ENCODE measurements at regions not wholly inside any gene's neighbourhood (a gene's known extent, or its start where the extent isn't known, plus 50 kb on each side); places are given as distances from the start of the nearest gene placed in this dataset.

DNA sequence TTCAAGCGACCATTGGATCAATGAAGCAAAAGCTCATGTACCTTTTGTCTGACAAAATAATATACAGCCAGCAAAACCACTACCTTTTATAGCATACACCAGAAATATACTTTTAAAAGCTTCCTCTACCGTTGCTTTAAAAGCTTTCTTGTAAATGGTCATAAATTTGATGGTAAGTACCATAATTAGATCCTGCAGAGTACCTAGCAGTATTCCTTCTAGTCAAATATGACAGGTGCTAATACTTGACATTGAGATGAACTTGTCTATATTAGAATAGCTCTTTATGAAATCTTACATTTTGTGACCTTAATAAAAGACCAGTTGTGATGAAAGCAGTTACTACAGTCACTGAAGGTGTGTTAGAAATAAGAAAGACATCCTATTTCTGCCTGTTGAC lies 340.5 kb upstream of the ANO3 start:
- no peak for DNase-seq

DNA sequence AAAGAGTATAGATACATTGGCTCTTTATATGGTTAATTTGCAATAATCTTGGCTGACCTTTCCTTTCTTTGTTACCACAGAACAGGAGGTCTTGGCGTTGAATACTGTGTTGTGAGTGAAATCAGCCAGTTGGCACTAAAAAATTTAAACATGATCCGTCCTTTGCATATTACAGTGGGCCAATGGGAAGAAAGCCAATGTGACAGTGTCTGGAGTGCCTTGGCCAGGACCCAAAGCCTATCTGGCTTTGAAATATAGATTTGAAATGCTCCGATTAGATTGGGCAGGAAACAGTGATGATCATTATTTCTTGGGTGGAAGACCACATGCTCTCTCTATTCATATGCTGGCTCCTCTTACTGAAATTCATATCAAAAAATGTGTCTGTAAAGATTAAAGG lies 339.6 kb upstream of the ANO3 start:
- no peak for DNase-seq

DNA sequence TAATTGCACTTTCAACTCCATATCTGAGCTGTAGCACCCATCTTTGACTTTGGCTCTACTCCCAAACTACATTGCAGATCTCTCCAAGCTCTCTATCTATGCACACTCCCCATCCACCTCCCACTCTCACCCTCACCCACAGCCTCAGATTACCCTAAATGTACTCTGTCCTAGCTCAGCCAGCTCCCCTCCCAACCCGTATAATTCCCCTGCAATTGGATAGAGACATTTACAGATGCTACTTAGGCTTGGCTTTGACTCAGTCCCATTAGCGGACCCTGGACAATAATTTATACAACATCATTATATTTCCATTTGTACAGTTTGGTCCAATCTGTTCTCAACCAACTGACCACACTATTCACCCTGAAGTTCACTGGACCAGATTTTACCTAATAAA lies 338.9 kb upstream of the ANO3 start:
- DNase-seq = no peak

DNA sequence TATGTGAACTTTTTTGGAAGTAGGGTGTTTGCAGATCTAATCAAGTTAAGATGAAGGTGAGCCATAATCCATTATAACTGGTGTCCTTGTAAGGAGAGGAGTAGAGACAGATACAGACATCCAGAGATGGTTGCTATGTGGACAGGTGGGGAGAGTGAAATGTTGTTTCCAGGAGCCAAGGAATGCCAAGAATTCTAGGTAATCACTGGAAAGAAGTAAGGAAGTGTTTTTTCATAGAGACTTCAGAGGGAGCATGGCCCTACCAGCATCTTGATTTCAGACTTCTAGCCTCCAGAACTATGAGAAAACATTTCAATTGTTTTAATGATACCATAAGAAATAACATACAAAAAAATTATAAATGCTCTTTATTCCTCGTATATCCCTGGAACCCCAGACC lies 320.5 kb upstream of the ANO3 start:
- no peak for DNase-seq

DNA sequence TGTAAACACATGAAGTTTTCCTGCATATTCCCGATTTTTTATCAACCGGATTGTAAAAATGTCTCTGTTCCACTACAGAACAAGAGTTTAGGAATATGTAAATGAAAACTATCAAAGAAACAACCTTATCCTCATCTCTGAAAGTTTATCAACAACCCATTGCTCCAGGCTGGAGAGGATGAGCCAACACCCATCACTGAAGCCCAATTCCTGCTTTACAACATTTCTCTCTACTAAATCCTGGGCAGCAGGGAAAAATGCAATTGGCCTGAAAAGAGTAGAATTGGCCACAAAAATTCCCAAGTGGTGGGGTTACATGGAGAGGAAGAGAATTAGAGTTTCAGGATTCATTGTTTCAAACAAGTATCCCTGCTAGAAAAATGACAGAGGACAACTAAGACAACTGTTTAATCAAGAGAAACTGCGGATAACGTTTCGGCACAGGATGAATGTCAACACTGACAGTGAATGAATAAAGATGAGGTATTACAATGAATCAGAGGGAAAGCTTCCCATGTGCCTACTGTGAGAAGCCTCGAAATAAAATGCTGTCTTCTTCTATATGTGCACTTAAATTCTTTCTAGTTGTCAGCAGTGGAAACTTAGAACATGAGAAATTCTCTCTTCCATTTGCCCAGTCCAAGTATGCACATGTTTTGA lies 317.3 kb upstream of the ANO3 start:
- no peak for DNase-seq

DNA sequence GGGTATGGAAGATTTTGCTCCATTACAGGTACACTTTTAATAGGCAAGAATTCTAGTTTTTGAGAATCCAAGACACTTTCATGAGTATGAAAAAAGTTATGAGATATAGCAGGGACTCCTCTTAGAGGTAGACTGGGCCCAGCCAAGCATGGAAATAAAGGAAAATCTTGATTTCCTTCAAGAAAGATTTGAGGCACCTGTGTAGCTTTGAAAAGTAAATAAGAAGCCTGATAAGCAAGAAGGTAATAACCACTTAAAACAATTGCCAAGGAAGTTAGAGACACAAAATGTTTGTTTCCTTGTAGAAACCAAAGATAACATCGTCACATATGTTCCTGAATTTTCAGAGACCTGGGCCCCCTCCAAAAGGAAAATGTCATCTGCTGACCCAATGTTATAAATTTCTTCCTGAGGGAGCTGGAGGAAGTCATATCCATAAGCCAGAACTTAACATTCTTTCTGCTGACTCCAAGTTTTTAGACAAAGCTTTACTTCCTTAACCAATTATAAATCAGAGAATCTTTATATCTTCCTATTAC lies 314.5 kb upstream of the ANO3 start:
- no peak for DNase-seq

DNA sequence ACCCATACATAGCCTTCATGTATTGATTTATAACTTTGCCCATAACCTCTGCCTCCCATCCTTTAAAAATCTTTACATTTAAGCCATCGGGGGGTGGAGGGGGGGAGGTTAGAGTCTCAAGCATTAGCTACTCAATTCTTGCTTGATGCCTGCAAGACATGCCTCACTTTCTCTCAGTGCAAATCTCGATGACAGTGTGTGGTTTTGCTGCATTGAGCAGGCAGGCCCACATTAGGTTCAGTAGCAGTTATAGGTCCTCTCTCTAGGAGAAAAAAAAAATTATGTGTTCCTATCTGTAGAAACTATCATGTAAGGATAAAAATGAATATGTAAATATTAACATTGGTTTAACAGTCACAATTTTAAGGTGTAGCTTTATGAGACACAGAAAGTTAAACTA lies 314.0 kb upstream of the ANO3 start:
- DNase-seq = no peak

DNA sequence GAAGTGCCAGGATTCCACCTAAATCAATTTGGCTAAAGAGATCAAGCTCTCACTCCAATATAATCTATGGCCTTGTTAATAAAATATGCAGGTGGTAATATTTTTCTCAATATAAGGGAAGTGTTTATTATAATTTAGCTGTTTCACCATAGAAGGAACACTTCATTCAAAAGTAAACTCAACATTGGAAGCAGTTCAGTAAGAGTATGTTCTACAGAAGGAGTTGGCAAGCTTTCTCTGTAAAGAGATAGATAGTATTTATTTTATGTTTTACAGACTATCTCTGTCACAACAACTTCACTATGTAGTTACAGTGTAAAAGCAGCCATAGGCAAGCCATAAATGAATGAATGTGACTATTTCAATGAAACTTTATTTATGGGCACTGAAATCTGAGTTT lies 313.6 kb upstream of the ANO3 start:
- no peak for DNase-seq

DNA sequence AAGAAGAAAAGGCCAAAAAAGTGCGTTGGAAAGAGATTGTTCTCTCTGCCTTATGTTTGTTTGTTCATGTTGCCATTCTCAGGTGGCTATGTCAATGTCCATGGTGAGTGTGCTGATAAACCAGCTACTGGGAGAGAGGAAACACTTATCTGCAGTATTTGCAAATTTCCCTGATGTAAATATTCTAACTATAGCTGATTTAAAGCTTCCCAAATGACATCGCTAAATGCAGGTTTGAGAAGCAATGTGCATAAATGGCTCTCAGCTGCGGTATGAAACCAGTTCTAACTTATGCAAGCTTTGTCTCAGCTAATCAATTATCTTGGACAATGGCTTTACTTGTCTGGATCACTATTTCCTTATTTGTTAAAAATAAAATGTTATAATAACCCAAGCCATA lies 312.5 kb upstream of the ANO3 start:
- DNase-seq = no peak

DNA sequence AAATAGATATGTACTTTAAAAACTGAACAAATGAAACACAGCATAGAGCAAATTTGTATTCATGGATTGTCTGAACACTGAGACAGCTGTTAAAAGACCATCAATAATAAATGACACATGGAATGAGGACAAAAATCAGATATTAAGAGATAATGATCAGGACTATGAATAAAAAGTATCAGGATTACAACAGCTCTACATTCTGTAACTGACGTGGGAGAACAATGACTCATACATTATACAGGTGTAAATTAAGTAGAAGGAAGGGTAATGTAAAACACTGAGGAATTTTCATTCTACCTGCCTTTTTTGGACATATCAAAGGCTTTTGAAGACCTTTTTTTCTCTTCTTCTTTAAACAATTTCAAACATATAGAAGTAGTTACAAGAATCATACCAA lies 310.9 kb upstream of the ANO3 start:
- no peak for DNase-seq

DNA sequence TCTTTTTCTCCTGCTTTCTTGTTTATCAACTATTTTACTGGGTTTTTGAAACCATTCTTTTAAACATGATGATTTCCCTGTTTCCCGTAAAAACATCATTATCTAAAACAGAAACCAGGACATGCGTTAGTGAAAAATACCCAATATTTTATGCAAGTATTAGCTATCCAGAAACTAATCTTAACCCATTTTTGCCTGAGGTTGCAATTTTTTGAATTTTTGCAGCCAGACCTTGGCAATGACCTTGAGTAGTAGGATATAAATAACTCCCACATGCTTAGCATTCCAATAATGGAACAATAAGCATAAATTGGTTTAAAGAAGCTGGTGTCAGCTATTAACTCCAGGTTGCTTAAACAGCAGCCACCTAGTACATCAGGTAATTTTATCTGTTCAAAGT lies 308.9 kb upstream of the ANO3 start:
- no peak for DNase-seq

DNA sequence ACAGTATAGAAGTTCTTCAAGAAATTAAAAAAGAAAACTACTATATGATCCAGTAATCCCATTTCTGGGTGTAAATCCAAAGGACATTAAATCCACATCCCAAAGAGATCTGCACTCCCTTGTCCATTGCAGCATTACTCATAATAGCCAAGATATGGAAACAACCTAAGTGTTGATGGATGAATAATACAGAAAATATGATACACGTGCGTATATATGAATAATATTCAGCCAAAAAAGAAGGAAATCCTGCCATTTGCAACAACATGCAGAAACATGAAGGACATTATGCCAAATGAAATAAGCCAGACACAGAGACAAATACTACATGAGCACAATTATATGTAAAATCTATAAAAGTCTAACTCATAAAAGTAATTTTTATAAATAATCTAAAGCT lies 306.3 kb upstream of the ANO3 start:
- DNase-seq = no peak

DNA sequence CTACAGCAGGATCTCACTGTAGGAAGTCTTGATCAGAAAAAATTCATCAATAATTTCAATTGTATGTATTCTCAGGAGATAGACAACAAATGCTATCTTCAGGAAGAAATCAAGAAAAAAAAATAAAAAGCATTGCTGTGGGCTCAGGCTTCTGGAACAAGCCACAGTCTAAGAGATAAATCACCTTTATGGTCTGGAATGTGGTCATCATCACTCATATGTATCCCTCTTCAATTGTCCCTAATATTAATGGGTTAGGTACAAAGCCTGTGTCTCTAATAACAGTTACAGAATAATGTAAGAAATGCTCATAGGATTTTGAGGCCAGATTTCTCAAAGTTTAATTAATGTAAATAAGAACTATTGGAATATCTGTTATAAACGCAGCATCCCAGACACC lies 305.9 kb upstream of the ANO3 start:
- DNase-seq = no peak

DNA sequence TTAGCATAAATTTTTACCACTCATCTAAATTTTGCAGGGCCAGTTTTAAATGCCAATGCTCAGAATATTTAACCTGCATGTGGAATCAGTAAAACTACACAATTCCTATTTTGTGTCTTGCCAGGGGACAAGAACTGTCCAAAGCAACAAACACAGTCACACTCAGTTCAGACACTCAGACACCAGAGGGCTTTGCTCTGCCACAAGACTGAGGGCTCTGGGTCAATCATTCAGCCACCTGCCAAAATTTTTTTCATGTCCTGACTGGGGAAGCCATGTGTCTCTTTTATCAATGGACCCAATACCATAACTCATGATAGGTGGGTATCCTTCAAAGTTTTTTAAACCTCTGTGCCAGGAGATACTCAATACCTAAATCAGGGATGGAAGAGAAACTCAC lies 304.0 kb upstream of the ANO3 start:
- no peak for DNase-seq

DNA sequence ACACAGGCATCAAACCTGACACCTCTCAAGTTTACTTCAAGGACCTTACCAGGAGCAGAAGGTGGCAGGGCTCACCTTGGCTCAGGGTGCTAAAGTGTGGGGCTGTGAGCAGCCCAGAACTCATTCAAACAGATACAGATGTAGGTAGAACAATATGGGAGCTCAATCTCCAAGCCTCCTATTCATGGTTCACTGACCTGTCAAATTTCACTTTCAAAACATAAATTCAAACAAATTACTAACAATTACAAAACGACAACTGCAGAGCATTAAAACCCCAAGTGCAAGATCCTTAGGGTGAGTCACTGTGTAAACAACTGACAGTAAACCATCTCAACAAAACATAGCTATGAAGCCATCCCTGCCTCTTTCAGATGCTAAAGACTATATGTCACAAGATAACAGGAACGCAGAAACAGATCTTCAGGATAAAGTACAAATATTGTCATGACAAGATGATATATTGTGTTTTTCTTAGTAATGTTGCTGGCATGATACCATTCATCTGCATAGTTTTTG lies 303.5 kb upstream of the ANO3 start:
- no peak for DNase-seq

DNA sequence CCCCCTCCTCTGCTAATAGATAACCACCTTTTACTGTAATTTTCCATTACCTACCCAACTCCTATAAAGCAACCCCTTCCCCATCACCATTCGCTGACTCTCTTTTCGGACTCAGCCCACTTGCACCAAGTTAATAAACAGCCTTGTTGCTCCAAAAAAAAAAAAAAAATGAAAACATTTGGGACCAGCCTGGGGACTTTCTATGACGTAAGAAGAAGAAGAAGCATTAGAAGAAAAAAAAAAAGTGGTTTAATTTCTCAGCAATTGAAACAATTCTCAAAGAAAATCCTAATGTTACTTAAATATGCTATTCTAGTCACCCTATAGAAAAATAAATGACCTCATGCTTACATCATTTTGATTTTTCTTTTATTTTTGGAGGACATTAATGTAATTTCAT lies 301.5 kb upstream of the ANO3 start:
- DNase-seq = no peak

DNA sequence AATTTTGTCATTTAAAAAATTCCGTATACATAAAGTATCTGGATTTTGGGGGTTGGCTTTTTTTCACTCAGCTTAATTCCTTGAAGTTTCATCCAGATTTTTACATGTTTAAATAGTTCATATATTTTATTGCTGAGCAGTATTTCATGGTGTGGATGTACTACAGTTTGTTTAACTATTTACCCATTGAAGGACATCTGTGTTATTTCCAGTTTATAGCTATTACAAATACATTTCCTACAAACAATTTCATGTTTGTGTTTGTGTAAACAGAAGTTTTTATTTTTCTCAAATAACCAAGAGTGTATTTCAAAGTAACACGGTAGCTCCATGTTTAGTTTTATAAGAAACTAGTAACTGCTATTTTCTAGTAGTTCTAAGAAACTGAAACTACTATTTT lies 299.7 kb upstream of the ANO3 start:
- no peak for DNase-seq

DNA sequence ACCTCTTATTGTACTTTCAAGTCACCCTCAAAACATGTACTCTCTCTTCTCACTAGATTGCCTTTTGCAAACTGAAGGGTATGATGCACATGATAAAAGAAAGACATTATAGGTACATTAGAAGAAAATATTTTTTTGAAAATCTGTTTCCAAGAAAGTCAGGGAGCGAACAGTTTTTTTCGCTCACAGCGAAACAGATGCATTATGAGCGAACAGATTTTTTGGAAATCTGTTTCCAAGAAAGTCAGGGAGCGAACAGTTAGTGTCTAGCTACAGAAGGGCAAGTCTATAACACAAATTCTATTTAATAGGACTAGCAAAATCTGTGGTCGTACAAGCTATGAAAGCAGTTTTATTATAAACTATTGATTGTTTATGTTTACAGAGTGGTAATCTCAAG lies 296.2 kb upstream of the ANO3 start:
- DNase-seq = no peak

DNA sequence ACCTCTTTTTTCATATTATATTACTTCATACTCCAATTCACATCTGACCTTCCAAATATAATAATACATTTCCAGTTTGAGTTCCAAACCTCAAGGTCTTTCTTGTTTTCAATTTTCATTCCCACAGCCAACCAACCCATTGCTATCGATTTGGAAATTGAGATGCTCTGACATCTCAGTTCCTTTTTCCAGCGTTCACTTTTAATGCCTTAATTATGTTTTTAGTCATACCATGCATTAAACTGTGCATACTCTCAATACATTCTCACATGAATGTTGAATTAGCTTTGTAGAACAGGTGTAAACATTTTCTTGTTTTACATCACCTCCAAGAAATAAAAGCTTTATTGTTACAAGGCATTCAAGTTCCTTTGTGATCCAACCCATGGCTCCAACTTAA lies 294.2 kb upstream of the ANO3 start:
- no peak for DNase-seq

DNA sequence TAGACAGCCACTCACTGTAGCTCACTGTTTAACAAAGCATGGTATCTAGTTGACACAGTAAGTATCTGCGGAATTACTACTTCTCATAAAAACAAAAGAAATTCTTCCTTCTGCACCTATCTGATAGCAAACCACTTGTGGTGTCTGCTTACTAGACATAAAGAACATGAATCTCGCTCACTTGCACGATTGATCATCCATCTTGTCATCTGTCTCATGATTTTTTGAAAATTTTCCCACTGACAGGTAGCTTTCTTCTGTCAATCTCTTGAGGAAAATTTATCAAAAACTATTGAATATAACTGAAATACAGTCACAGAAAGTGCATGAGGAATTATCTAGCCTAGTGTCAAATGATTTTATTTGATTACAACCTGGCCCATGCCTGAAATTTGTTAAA lies 291.6 kb upstream of the ANO3 start:
- no peak for DNase-seq

DNA sequence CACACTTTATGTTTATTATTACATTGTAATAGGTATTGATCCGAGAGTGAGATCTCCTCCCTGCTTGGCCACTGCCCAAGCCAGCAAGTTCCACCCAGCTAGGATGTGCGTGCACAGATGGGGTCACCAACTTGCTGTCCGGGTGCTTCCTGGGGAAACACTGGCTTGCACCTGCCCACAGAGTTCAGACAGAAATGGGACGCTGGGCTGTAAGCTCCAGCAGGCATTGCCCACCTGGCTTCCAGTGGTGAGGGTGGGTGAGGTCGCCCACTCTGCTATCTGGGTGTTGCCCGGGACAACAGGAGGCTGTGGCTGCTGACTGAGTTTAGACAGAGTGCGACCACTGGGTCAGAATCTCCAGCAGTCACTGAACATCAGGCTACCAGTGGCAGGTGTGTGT lies 289.8 kb upstream of the ANO3 start:
- no peak for DNase-seq

DNA sequence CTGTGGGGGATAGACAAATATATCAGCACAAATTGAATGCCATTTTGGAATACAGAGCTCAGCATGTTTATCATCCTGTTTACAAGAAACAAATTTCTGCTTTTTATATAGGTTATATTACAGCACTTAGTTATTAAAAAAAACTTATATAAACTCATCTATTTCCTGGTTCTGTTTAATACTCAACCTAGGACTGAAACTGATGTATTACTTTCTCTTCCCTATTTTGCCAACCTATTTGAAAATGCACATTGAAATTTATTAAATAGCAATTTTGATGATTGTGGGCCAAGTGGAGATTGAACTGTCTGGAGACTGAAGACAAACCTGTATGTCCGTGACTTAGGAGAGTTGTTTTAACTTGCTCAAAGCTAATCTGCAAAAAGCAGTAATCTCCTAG lies 288.3 kb upstream of the ANO3 start:
- DNase-seq = no peak

DNA sequence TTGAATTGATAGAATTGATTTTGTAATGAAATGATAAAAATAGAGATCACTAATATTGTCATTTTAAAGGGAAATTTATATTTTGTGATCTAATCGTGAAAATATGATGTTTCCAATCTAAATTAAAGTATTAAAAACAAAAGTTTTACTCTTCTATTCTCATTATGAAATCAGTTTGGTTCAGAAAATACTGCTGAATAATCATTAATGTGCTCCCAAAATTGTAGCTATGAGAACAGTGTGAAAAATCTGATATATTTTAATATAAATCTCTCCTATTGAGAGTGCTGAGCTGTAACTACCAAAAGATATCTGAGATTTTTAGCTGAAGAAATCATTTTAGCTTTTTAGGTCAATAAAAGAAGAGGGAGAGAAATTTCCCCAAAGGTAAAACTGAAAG lies 287.5 kb upstream of the ANO3 start:
- DNase-seq = no peak

DNA sequence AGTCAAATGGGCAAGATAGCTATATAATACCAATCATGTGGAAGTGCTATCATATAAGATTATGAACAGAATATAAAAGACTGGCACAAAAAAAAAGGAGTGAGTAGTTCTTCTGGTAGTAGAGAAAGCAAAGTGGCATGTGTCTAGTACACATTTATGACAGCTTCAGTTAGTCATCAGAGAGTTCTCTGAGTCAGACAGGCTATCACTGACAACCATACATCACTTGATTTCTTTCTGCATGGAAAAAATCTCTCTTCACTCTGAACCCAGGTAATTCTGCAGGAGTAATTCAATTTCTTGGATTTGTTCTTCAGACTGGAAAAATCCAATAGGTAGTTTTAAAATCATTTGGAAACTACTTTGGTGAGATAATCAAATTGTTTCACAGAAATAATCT lies 286.8 kb upstream of the ANO3 start:
- DNase-seq = no peak

DNA sequence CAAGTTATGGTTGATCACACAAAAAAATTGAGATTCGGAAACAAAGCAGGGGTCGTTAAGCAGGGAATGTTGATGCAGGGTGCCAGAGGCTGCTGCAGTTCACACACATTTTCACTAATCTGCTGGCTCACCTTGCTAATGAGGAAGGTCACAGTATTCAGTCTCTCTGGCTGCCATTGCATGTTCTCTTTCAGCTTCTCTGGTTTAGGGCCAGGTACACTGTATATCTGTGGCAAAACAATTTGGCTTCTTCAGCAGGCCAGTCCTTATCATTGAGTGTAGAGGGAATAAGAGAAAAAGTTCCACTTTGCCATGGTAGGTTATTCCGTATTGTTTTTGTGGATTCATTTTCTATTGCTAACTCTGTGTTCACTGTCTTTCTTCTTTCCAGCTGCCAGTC lies 283.7 kb upstream of the ANO3 start:
- no peak for DNase-seq

All from activated CD4-positive, alpha-beta T cell treated with anti-CD3 and anti-CD28 coated beads for 4 hours (primary cell).